K562 (cell line): ENCODE measurements at regions not wholly inside any gene's neighbourhood (a gene's known extent, or its start where the extent isn't known, plus 50 kb on each side); places are given as distances from the start of the nearest gene placed in this dataset.

Experiments
- CEBPG ChIP-seq, 3 experiments: fragments of 200-800 bp in 1 of 3; sonication (Bioruptor generic) in 1 of 3; sonication (generic) in 1 of 3; formaldehyde crosslinking in 1 of 3; IDR thresholded peaks in 2 of 3; conservative IDR thresholded peaks in 1 of 3; 2 replicates each; pipeline versions ENCODE4 v1.6.1 to v1.8.0; 2016 to 2022; ENCODE audit warnings: missing compliant biosample characterization in 2 of 3, missing genetic modification characterization in 2 of 3, mild to moderate bottlenecking in 1 of 3, missing genetic modification reagents in 1 of 3
- EZH2 ChIP-seq: IDR thresholded peaks from 2 replicates; pipeline ENCODE4 v1.6.1; 2012; ENCODE audit warnings: low read depth, mild to moderate bottlenecking, inconsistent platforms, low read length, borderline replicate concordance
- FOS ChIP-seq: IDR thresholded peaks from 3 replicates; pipeline ENCODE4 v1.6.1; 2011; ENCODE audit not compliant: insufficient read length; ENCODE audit errors: extremely low read depth
- STAG1 ChIP-seq: sonication (generic); formaldehyde crosslinking; IDR thresholded peaks from 2 replicates; pipeline ENCODE4 v1.5.0; 2020; ENCODE audit warnings: missing genetic modification reagents, borderline replicate concordance
- TCF7 ChIP-seq: sonication (generic); IDR thresholded peaks from 2 replicates; pipeline ENCODE4 v1.6.1; 2016; ENCODE audit warnings: antibody characterized with exemption, borderline replicate concordance
- ZNF124 ChIP-seq: sonication (generic); formaldehyde crosslinking; IDR thresholded peaks from 2 replicates; pipeline ENCODE4 v1.8.1; 2022; ENCODE audit warnings: missing genetic modification reagents
- ZNF384 ChIP-seq: IDR thresholded peaks from 2 replicates; pipeline ENCODE4 v1.6.1; 2012; ENCODE audit warnings: low read depth, low read length, improper control_type of control experiment
- ZNF778 ChIP-seq: fragments of 450-650 bp; formaldehyde crosslinking; IDR thresholded peaks from 2 replicates; pipeline ENCODE4 v1.4.0; 2020; ENCODE audit warnings: mild to moderate bottlenecking, moderate library complexity
- TF ChIP-seq, protein P1 (sequence below), 2 experiments: fragments of 450-650 bp in 1 of 2; IDR thresholded peaks; 2 replicates each; pipeline ENCODE4 v1.6.1; 2011 to 2017; ENCODE audit warnings: low read depth in 2 of 2, antibody characterized with exemption in 1 of 2, borderline replicate concordance in 1 of 2, low read length in 1 of 2, mild to moderate bottlenecking in 1 of 2, mixed read lengths in 1 of 2; ENCODE audit not compliant: control insufficient read depth in 1 of 2

DNA sequence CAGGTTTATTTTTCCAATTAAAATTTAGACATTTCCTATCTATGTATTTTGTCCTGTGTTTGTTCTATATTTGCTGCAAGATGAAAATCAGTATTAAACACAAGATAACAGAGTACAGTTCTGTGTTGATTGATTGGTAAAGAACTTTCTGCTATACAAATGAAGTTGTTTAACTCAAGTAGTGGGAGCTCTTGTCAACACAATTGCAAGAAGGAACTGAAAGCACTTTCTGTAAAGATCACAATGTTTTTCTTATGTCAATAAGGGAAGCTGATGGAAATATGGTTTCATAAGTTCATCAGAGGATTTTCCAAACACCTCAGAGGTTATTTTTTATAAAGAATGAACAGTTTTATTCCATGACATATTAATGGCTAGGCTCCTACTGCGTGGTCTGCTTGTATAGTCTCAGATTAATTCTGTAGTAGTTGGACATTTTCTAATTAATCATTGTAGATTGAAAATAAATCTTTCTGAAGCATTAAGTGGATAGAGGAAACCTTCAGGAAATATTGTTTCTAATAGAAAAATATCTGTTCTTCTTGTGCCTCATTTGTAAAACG, 379.5 kb downstream of the LRFN5 start (continued):
- TF ChIP-seq EZH2, result no peak
- no peak for TF ChIP-seq TCF7
- TF ChIP-seq ZNF384, result no peak
- no peak for TF ChIP-seq FOS
- no peak for TF ChIP-seq ZNF778 (CRISPR knock-in tag)
- TF ChIP-seq STAG1 (CRISPR knock-in tag), result no peak
- TF ChIP-seq ZNF124, result no peak
- no peak for TF ChIP-seq CEBPG (CRISPR knock-in tag; IDR thresholded peaks at IDR 0.05)
- no peak for TF ChIP-seq CEBPG (tag; conservative IDR thresholded peaks at IDR 0.05 in 1 of 2, IDR thresholded peaks at IDR 0.05 in 1 of 2)
- TF ChIP-seq, protein P1, sequence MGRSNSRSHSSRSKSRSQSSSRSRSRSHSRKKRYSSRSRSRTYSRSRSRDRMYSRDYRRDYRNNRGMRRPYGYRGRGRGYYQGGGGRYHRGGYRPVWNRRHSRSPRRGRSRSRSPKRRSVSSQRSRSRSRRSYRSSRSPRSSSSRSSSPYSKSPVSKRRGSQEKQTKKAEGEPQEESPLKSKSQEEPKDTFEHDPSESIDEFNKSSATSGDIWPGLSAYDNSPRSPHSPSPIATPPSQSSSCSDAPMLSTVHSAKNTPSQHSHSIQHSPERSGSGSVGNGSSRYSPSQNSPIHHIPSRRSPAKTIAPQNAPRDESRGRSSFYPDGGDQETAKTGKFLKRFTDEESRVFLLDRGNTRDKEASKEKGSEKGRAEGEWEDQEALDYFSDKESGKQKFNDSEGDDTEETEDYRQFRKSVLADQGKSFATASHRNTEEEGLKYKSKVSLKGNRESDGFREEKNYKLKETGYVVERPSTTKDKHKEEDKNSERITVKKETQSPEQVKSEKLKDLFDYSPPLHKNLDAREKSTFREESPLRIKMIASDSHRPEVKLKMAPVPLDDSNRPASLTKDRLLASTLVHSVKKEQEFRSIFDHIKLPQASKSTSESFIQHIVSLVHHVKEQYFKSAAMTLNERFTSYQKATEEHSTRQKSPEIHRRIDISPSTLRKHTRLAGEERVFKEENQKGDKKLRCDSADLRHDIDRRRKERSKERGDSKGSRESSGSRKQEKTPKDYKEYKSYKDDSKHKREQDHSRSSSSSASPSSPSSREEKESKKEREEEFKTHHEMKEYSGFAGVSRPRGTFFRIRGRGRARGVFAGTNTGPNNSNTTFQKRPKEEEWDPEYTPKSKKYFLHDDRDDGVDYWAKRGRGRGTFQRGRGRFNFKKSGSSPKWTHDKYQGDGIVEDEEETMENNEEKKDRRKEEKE (IDR thresholded peaks at IDR 0.05; ENCODE audit: borderline replicate concordance in 1 of 2, control insufficient read depth in 1 of 2, low read depth in 2 of 2, low read length in 1 of 2), result no peak
